ENCODE measurements at regions not wholly inside any gene's neighbourhood (a gene's known extent, or its start where the extent isn't known, plus 50 kb on each side); places are given as distances from the start of the nearest gene placed in this dataset.

DNA sequence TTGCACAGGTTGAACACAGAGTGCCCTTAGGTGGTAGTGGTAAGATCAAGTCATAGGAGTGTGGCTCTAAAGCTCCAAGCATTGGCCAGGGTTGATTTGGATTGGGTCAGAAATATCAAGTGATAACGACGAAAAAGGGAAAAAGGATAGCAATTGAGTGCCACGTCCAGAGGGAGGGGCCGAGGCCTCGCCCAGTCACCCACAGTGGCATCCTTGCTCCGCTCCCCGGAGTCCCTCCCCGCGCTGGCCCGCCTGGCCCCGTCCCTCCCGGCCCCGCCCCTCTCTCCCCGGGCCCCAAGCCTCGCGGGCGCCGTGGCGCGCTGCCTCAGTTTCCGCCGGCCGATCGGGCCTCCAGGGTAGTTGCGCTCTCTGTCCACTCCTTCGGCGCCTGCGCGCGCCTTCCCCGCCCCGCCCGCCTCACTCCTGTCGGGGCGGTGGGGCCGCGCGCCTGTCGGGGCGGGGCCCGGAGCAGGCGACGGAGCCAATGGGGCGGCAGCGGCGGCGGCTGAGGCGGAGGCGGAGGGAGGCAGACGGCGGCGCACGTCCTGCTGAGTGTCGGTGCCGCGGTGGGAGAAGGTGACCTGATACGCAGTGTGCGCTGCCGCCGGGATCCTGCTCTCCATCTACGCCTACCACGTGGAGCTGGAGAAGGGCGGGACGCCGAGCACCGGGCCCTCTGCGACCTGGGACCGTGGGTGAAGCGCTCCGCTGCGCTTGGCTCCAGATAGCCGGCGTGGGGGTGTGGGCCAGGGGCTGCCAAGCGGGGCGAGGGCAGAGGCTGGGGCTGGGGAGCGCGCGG is 209.1 kb upstream of the ZNF722 start:
- no peak overlapping the region for H3K14ac ChIP-seq (replicated peaks; ENCODE audit: low read depth, low read length)
- no peak overlapping the region for H4K8ac ChIP-seq (ENCODE audit: low read depth in 2 of 2, low read length in 2 of 2)
- in situ Hi-C loops (cut with MboI; ENCODE audit: low sequenced_read_pairs), result no loop called here
- ATAC-seq (ENCODE audit: low read depth), result no peak
- H3K79me1 ChIP-seq (ENCODE audit: low read depth in 1 of 2, low read length in 2 of 2), result no peaks in the 10 kb centered on the region
- no peak overlapping the region for H2AK5ac ChIP-seq (ENCODE audit: low read depth, low read length)
- H4K5ac ChIP-seq (ENCODE audit: low read depth, low read length), result no peak overlapping the region
- no peaks in the 10 kb centered on the region for H4K20me1 ChIP-seq (ENCODE audit: insufficient read depth, low read length)
- no peak overlapping the region for H4K91ac ChIP-seq (ENCODE audit: insufficient read depth, low read depth, low read length)
- no peak overlapping the region for H3K56ac ChIP-seq (ENCODE audit: extremely low read depth, insufficient read depth, low read length)
- intact Hi-C loops (cut with micrococcal nuclease), result no loop called here
- H2AK9ac ChIP-seq (replicated peaks; ENCODE audit: low read depth, low read length, poor library complexity), result no peak overlapping the region
- H2BK20ac ChIP-seq (ENCODE audit: low read depth, low read length), result no peak overlapping the region
- 39% methylated on average over 15 of the region's 78 CpGs; no CpG with 5 or more reads in 1 of the 2 experiments for WGBS, 2 experiments (ENCODE audit: extremely low coverage in 2 of 2, insufficient read length in 1 of 2)
- dilution Hi-C loops (cut with HindIII; ENCODE audit: low sequenced_read_pairs, unreplicated experiment), result no loop called here
- DNase-seq, result no peak
- no peak overlapping the region for H3K18ac ChIP-seq (ENCODE audit: low read depth, low read length)
- H3K4me2 ChIP-seq (ENCODE audit: low read depth, low read length), result no peak overlapping the region
- no peak overlapping the region for H2BK15ac ChIP-seq (ENCODE audit: low read depth, low read length)
- no peak overlapping the region for H2BK5ac ChIP-seq (ENCODE audit: low read depth, low read length, poor library complexity, severe bottlenecking)
- no peak for TF ChIP-seq RCOR1 (IDR thresholded peaks at IDR 0.05; ENCODE audit: insufficient replicate concordance, low read length)
- no peak for TF ChIP-seq SMC3 (IDR thresholded peaks at IDR 0.05; ENCODE audit: low read depth, low read length)
- TF ChIP-seq, protein P1, sequence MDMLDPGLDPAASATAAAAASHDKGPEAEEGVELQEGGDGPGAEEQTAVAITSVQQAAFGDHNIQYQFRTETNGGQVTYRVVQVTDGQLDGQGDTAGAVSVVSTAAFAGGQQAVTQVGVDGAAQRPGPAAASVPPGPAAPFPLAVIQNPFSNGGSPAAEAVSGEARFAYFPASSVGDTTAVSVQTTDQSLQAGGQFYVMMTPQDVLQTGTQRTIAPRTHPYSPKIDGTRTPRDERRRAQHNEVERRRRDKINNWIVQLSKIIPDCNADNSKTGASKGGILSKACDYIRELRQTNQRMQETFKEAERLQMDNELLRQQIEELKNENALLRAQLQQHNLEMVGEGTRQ (IDR thresholded peaks at IDR 0.05; ENCODE audit: low read depth, low read length), result no peak
- TF ChIP-seq, protein P2, sequence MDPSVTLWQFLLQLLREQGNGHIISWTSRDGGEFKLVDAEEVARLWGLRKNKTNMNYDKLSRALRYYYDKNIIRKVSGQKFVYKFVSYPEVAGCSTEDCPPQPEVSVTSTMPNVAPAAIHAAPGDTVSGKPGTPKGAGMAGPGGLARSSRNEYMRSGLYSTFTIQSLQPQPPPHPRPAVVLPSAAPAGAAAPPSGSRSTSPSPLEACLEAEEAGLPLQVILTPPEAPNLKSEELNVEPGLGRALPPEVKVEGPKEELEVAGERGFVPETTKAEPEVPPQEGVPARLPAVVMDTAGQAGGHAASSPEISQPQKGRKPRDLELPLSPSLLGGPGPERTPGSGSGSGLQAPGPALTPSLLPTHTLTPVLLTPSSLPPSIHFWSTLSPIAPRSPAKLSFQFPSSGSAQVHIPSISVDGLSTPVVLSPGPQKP (IDR thresholded peaks at IDR 0.05; ENCODE audit: borderline replicate concordance, low read depth, low read length), result no peak
- TF ChIP-seq RFX5 (IDR thresholded peaks at IDR 0.05; ENCODE audit: low read depth, low read length), result no peak
- TF ChIP-seq, protein P3, sequence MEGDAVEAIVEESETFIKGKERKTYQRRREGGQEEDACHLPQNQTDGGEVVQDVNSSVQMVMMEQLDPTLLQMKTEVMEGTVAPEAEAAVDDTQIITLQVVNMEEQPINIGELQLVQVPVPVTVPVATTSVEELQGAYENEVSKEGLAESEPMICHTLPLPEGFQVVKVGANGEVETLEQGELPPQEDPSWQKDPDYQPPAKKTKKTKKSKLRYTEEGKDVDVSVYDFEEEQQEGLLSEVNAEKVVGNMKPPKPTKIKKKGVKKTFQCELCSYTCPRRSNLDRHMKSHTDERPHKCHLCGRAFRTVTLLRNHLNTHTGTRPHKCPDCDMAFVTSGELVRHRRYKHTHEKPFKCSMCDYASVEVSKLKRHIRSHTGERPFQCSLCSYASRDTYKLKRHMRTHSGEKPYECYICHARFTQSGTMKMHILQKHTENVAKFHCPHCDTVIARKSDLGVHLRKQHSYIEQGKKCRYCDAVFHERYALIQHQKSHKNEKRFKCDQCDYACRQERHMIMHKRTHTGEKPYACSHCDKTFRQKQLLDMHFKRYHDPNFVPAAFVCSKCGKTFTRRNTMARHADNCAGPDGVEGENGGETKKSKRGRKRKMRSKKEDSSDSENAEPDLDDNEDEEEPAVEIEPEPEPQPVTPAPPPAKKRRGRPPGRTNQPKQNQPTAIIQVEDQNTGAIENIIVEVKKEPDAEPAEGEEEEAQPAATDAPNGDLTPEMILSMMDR (conservative IDR thresholded peaks at IDR 0.05; ENCODE audit: low read depth, low read length), result no peak
- no peak for TF ChIP-seq POLR2A (IDR thresholded peaks at IDR 0.05; ENCODE audit: low read depth, low read length)
- TF ChIP-seq MAZ (IDR thresholded peaks at IDR 0.05; ENCODE audit: borderline replicate concordance, low read depth, low read length), result no peak
- no peak for TF ChIP-seq RAD21 (IDR thresholded peaks at IDR 0.05; ENCODE audit: low read length)
- no peak for TF ChIP-seq BHLHE40 (IDR thresholded peaks at IDR 0.05; ENCODE audit: low read depth, low read length)
- no peak for TF ChIP-seq MXI1 (IDR thresholded peaks at IDR 0.05; ENCODE audit: borderline replicate concordance, low read depth, low read length)
- no peak for TF ChIP-seq CEBPB (IDR thresholded peaks at IDR 0.05; ENCODE audit: low read depth, low read length)
- TF ChIP-seq NFE2L2 (IDR thresholded peaks at IDR 0.05; ENCODE audit: low read depth, low read length), result no peak
- no peak overlapping the region for H3K4ac ChIP-seq (ENCODE audit: low read depth, low read length)
- H3K9ac ChIP-seq (ENCODE audit: low read depth, low read length), result no peak overlapping the region
- H3K36me3 ChIP-seq (ENCODE audit: control insufficient read depth, insufficient read depth, low read length), result no peaks in the 10 kb centered on the region
- H2AFZ ChIP-seq (replicated peaks; ENCODE audit: low read length, poor library complexity), result no peak overlapping the region
- H2BK120ac ChIP-seq (ENCODE audit: low read depth, low read length), result no peak overlapping the region
- no peaks in the 10 kb centered on the region for H3K9me1 ChIP-seq (ENCODE audit: insufficient read depth, low read length)
- H3K27ac ChIP-seq (ENCODE audit: insufficient read depth, low read length), result no peak overlapping the region
- ChIA-PET POLR2A (ENCODE audit: unreplicated experiment) (no interaction called here), CTCF (interaction anchor here (0.6 kb wide), 1 partner anchor 271 kb away, joined by 3 read pairs; no protein-coding TSS in a partner anchor)
- H3K9me3 ChIP-seq (ENCODE audit: control insufficient read depth, insufficient read depth, low read length), result peaks cover 4% of the 10 kb centered on the region; the same call in 1 of the 2 replicates
- no peaks in the 10 kb centered on the region for H3K4me1 ChIP-seq (ENCODE audit: control insufficient read depth, insufficient read depth, low read length)
- no peak overlapping the region for H3K4me3 ChIP-seq (ENCODE audit: insufficient read depth, low read depth, low read length)
- no TSS peak for BruUV-seq (replicated peaks)
- no peak overlapping the region for H3K23ac ChIP-seq (ENCODE audit: low read depth, low read length)
- no peaks in the 10 kb centered on the region for H3K27me3 ChIP-seq (ENCODE audit: control insufficient read depth, insufficient read depth, low read length)

Measured in IMR-90 (cell line).